CD14-positive monocyte (primary cell): ENCODE measurements at regions not wholly inside any gene's neighbourhood (a gene's known extent, or its start where the extent isn't known, plus 50 kb on each side); places are given as distances from the start of the nearest gene placed in this dataset.

Experiments
- DNase-seq, 3 donors: peaks; one replicate each; pipeline ENCODE4 v3.0.0-alpha.2; 2011 to 2022
- H2AFZ ChIP-seq: 2 replicates; pipeline ENCODE4 v1.6.0; 2012; ENCODE audit warnings: mild to moderate bottlenecking, low read depth, low read length, inconsistent platforms; ENCODE audit not compliant: insufficient read depth, poor library complexity, severe bottlenecking
- H3K27ac ChIP-seq, 2 donors: 1 replicate in 1 of 2; 2 replicates in 1 of 2; pipeline ENCODE4 v1.5.1; 2012 to 2013; ENCODE audit warnings: low read length in 2 of 2, control low read depth in 1 of 2, inconsistent platforms in 1 of 2, low read depth in 1 of 2, mild to moderate bottlenecking in 1 of 2
- H3K27me3 ChIP-seq, 2 donors: one replicate each; pipeline versions ENCODE4 v1.6.0 to v1.6.1; 2011 to 2013; ENCODE audit warnings: low read length in 2 of 2; ENCODE audit not compliant: control insufficient read depth in 2 of 2, insufficient read depth in 2 of 2
- H3K36me3 ChIP-seq, 2 donors: replicated peaks in 1 of 2; 1 replicate in 1 of 2; 2 replicates in 1 of 2; pipeline versions ENCODE4 v1.5.1 to v1.6.1; 2012 to 2013; ENCODE audit warnings: low read length in 2 of 2, control low read depth in 1 of 2, inconsistent platforms in 1 of 2, mild to moderate bottlenecking in 1 of 2; ENCODE audit not compliant: insufficient read depth in 2 of 2, control insufficient read depth in 1 of 2
- H3K4me1 ChIP-seq, 2 donors: 1 replicate in 1 of 2; 2 replicates in 1 of 2; pipeline versions ENCODE4 v1.5.1 to v1.6.1; 2012 to 2013; ENCODE audit warnings: low read length in 2 of 2, control low read depth in 1 of 2, inconsistent platforms in 1 of 2, mild to moderate bottlenecking in 1 of 2, moderate library complexity in 1 of 2; ENCODE audit not compliant: insufficient read depth in 2 of 2, control insufficient read depth in 1 of 2
- H3K4me2 ChIP-seq: replicated peaks from 2 replicates; pipeline ENCODE3; 2012; ENCODE audit warnings: low read length, moderate library complexity, mild to moderate bottlenecking; ENCODE audit not compliant: poor library complexity, severe bottlenecking; ENCODE audit errors: extremely low read depth
- H3K4me3 ChIP-seq, 3 experiments: fragments of 200-600 bp in 1 of 3; sonication (generic) in 1 of 3; replicated peaks in 1 of 3; 1 replicate in 2 of 3; 2 replicates in 1 of 3; pipeline ENCODE4 v1.5.1; 2011 to 2013; ENCODE audit warnings: low read length in 3 of 3, mild to moderate bottlenecking in 3 of 3, control low read depth in 2 of 3, low read depth in 2 of 3, inconsistent platforms in 1 of 3, moderate library complexity in 1 of 3
- H3K79me2 ChIP-seq: 2 replicates; pipeline ENCODE4 v1.6.0; 2012; ENCODE audit warnings: mild to moderate bottlenecking, control low read depth, inconsistent platforms, low read length, moderate library complexity; ENCODE audit not compliant: insufficient read depth
- H3K9ac ChIP-seq: 2 replicates; pipeline ENCODE4 v1.6.0; 2017; ENCODE audit warnings: low read length, mild to moderate bottlenecking; ENCODE audit not compliant: insufficient read depth, poor library complexity, severe bottlenecking
- H3K9me3 ChIP-seq, 2 donors: replicated peaks in 1 of 2; 1 replicate in 1 of 2; 2 replicates in 1 of 2; pipeline versions ENCODE4 v1.5.1 to v1.6.1; 2012 to 2013; ENCODE audit warnings: low read length in 2 of 2, control low read depth in 1 of 2; ENCODE audit not compliant: control insufficient read depth in 1 of 2, insufficient read depth in 1 of 2
- H4K20me1 ChIP-seq: 2 replicates; pipeline ENCODE4 v1.6.0; 2012; ENCODE audit warnings: mild to moderate bottlenecking, low read length, control low read depth, moderate library complexity; ENCODE audit not compliant: insufficient read depth
- H3K27ac Mint-ChIP-seq, 7 donors: one replicate each; pipeline ENCODE4 v1.8.0; 2020; ENCODE audit warnings: mild to moderate bottlenecking in 7 of 7, mixed read lengths in 7 of 7, moderate library complexity in 6 of 7, inconsistent platforms in 2 of 7
- H3K27me3 Mint-ChIP-seq, 3 donors: one replicate each; pipeline ENCODE4 v1.8.0; 2021 to 2022; ENCODE audit warnings: low read depth in 3 of 3, mild to moderate bottlenecking in 3 of 3, mixed read lengths in 3 of 3, moderate library complexity in 3 of 3, inconsistent platforms in 1 of 3
- H3K36me3 Mint-ChIP-seq, 2 donors: one replicate each; pipeline ENCODE4 v1.8.0; 2020; ENCODE audit warnings: mixed read lengths in 2 of 2, inconsistent platforms in 1 of 2, mild to moderate bottlenecking in 1 of 2
- H3K4me1 Mint-ChIP-seq: one replicate; pipeline ENCODE4 v1.8.0; 2020; ENCODE audit warnings: mild to moderate bottlenecking, mixed read lengths
- H3K4me3 Mint-ChIP-seq, 2 donors: one replicate each; pipeline ENCODE4 v1.8.0; 2020; ENCODE audit warnings: mild to moderate bottlenecking in 2 of 2, mixed read lengths in 2 of 2, moderate library complexity in 1 of 2
- H3K9me3 Mint-ChIP-seq, 7 donors: one replicate each; pipeline ENCODE4 v1.8.0; 2020 to 2022; ENCODE audit warnings: mixed read lengths in 7 of 7, mild to moderate bottlenecking in 6 of 7, moderate library complexity in 6 of 7, inconsistent platforms in 2 of 7
- WGBS: methylation state at CpG from one replicate; pipeline ENCODE4 v1.1.5; 2013; ENCODE audit warnings: missing lambda C conversion rate; ENCODE audit not compliant: insufficient coverage; 5-methylcytosine and 5-hydroxymethylcytosine counted together
- intact Hi-C, 2 donors: fragments of 100-400 bp; cut with micrococcal nuclease; formaldehyde crosslinking; loops; one replicate each; pipeline versions ENCODE4 v1.15.0 to v1.15.1; 2023
- TF ChIP-seq, protein P1 (sequence below): fragments of 200-600 bp; IDR thresholded peaks from one replicate; pipeline ENCODE4 v1.8.0; 2022; ENCODE audit warnings: antibody characterized with exemption, mild to moderate bottlenecking

DNA sequence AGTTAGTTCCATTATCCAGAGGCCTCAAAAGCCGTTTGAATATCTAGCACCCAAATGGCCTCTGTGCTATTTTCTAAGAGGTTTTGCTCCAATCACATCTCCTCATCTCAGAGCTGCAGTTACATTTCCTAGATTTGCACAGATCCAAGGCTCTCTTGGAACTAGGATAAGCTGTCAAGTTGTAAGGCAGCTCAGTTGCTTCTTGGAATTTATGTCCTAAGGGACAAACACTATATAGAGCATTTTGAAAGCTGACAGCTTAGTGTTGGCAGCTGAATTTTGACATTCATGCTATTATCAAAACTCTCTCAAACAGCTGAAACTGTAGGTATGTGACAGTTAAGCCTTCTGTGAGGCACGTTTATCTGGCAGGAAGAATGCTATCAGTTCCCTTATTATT is 97.0 kb downstream of the MACIR start:
- WGBS = 100% methylated on average over 1 of the region's 2 CpGs
- no peaks in the 10 kb centered on the region for H3K9me3 ChIP-seq

DNA sequence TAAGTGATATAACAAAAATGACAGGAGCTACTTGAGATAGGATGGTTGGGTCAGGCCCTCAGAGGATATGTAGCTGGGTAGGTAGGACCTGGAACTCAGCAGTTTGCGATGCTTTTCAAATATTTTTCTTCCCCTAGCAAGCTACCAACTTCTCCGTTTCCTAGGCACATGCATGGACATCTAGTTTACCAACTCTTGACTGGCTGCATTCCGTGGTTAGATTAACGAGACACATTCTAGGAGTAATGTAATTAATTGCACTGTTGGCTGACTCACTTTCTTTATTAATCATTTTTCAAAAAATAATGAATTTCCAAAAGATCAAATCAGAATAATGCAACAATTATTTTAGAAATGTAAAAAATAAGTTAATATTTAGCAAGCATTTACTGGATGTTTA is 95.9 kb downstream of the MACIR start:
- no peak for DNase-seq
- Histone ChIP-seq H4K20me1 (no peaks in the 10 kb centered on the region), H3K4me3 (no peak overlapping the region), H3K4me1 (no peaks in the 10 kb centered on the region), H3K79me2 (no peaks in the 10 kb centered on the region), H3K36me3 (no peaks in the 10 kb centered on the region), H3K4me2 (no peak overlapping the region), H3K27me3 (no peaks in the 10 kb centered on the region), H3K9ac (no peak overlapping the region), H2AFZ (no peak overlapping the region), H3K27ac (no peak overlapping the region), H3K9me3 (no peaks in the 10 kb centered on the region)
- TF ChIP-seq, protein P1, sequence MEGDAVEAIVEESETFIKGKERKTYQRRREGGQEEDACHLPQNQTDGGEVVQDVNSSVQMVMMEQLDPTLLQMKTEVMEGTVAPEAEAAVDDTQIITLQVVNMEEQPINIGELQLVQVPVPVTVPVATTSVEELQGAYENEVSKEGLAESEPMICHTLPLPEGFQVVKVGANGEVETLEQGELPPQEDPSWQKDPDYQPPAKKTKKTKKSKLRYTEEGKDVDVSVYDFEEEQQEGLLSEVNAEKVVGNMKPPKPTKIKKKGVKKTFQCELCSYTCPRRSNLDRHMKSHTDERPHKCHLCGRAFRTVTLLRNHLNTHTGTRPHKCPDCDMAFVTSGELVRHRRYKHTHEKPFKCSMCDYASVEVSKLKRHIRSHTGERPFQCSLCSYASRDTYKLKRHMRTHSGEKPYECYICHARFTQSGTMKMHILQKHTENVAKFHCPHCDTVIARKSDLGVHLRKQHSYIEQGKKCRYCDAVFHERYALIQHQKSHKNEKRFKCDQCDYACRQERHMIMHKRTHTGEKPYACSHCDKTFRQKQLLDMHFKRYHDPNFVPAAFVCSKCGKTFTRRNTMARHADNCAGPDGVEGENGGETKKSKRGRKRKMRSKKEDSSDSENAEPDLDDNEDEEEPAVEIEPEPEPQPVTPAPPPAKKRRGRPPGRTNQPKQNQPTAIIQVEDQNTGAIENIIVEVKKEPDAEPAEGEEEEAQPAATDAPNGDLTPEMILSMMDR = no peak
- WGBS = no CpG with 5 or more reads among the region's 4 CpGs
- no peaks in the 10 kb centered on the region for H3K4me1 Mint-ChIP-seq
- H3K36me3 Mint-ChIP-seq = no peaks in the 10 kb centered on the region
- H3K4me3 Mint-ChIP-seq = no peak overlapping the region
- no peaks in the 10 kb centered on the region for H3K27me3 Mint-ChIP-seq
- H3K9me3 Mint-ChIP-seq = peaks cover 0 to 4% (median 0%) of the 10 kb centered on the region in 7 donors
- intact Hi-C loops = no loop called here
- H3K27ac Mint-ChIP-seq = no peak overlapping the region

More for the DNA sequence above, 97.0 kb downstream of the MACIR start:
- Mint-ChIP-seq H3K27me3 (no peaks in the 10 kb centered on the region), H3K36me3 (no peaks in the 10 kb centered on the region), H3K27ac (no peak overlapping the region), H3K4me1 (no peaks in the 10 kb centered on the region), H3K4me3 (no peak overlapping the region), H3K9me3 (peaks cover 0 to 2% (median 0%) of the 10 kb centered on the region in 7 donors)
- Histone ChIP-seq H3K36me3 (no peaks in the 10 kb centered on the region), H3K4me3 (no peak overlapping the region), H3K27ac (no peak overlapping the region), H3K4me2 (no peak overlapping the region), H2AFZ (no peak overlapping the region), H4K20me1 (no peaks in the 10 kb centered on the region), H3K27me3 (no peaks in the 10 kb centered on the region), H3K79me2 (no peaks in the 10 kb centered on the region), H3K4me1 (no peaks in the 10 kb centered on the region), H3K9ac (no peak overlapping the region)
- DNase-seq = no peak
- intact Hi-C loops = no loop called here
- TF ChIP-seq, protein P1 = no peak
